Neural crest cell (in vitro differentiated cells): ENCODE measurements at regions not wholly inside any gene's neighbourhood (a gene's known extent, or its start where the extent isn't known, plus 50 kb on each side); places are given as distances from the start of the nearest gene placed in this dataset.

Source experiments
- DNase-seq: peaks from one replicate; pipeline ENCODE4 v3.0.0; 2021; ENCODE audit warnings: low read depth, mixed read lengths, low spot score
- H3K27ac Mint-ChIP-seq: one replicate; pipeline ENCODE4 v1.8.0; 2021; ENCODE audit warnings: mild to moderate bottlenecking, mixed read lengths; ENCODE audit not compliant: unreplicated experiment
- H3K27me3 Mint-ChIP-seq: 2 replicates; pipeline ENCODE4 v1.8.0; 2021; ENCODE audit warnings: low read depth, mild to moderate bottlenecking, mixed read lengths
- H3K36me3 Mint-ChIP-seq: 2 replicates; pipeline ENCODE4 v1.8.0; 2021; ENCODE audit warnings: low read depth, mild to moderate bottlenecking, mixed read lengths
- H3K4me1 Mint-ChIP-seq: 2 replicates; pipeline ENCODE4 v1.8.0; 2021; ENCODE audit warnings: mixed read lengths
- H3K4me3 Mint-ChIP-seq: one replicate; pipeline ENCODE4 v1.8.0; 2021; ENCODE audit warnings: mild to moderate bottlenecking, mixed read lengths
- H3K9me3 Mint-ChIP-seq: 2 replicates; pipeline ENCODE4 v1.8.0; 2021; ENCODE audit warnings: mixed read lengths
- TF ChIP-seq, protein P1 (sequence below): fragments of 200-600 bp; sonication (generic); conservative IDR thresholded peaks from 2 replicates; pipeline ENCODE4 v1.5.0; 2021; ENCODE audit warnings: antibody characterized with exemption, mild to moderate bottlenecking

DNA sequence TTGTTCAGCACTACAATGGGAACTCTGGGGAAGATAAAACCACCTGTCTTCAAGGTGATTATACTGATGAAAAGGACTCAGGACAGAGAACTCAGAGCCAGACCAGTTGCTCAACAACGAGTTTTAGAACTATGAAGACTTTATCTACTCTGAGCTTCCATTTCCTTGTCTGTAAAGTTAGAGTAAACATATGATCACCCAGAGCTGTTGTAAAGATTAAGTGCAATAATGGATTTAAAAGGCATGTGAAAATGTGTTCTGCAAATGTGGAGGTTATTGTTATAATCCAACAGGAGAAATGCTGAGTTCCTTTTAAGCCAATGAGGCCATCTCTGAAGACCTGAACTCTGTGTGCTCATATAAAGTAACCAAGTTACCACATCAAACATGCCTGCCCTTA is 139.7 kb upstream of the CMC1 start:
- Mint-ChIP-seq H3K4me3 (no peak overlapping the region), H3K27ac (no peak overlapping the region), H3K27me3 (no peaks in the 10 kb centered on the region)

DNA sequence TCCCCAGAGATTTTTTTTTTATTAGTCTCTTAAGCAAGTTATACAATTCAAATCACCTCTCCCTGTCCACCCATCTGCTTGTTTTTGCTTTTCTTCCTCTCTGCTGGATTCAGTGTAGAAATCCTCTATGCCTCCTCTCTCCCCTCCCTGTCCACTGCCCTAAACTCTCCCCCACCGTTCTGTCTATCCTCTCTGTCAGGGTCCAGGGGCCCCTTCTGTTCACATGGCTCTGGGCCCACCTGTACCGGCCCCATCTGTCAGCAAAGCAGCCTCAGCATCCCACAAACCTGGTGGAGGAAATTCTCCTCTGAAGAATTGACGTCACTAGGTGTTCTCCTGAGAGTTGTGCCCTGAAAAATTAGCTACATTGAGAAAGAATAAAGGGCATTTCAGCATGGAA is 137.6 kb upstream of the CMC1 start:
- Mint-ChIP-seq H3K9me3 (peaks cover 15% of the 10 kb centered on the region), H3K4me1 (no peaks in the 10 kb centered on the region), H3K4me3 (no peak overlapping the region), H3K27me3 (no peaks in the 10 kb centered on the region), H3K27ac (no peak overlapping the region), H3K36me3 (peaks cover 10% of the 10 kb centered on the region)
- TF ChIP-seq, protein P1, sequence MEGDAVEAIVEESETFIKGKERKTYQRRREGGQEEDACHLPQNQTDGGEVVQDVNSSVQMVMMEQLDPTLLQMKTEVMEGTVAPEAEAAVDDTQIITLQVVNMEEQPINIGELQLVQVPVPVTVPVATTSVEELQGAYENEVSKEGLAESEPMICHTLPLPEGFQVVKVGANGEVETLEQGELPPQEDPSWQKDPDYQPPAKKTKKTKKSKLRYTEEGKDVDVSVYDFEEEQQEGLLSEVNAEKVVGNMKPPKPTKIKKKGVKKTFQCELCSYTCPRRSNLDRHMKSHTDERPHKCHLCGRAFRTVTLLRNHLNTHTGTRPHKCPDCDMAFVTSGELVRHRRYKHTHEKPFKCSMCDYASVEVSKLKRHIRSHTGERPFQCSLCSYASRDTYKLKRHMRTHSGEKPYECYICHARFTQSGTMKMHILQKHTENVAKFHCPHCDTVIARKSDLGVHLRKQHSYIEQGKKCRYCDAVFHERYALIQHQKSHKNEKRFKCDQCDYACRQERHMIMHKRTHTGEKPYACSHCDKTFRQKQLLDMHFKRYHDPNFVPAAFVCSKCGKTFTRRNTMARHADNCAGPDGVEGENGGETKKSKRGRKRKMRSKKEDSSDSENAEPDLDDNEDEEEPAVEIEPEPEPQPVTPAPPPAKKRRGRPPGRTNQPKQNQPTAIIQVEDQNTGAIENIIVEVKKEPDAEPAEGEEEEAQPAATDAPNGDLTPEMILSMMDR, result no peak
- no peak for DNase-seq

More for the DNA sequence above, 139.7 kb upstream of the CMC1 start:
- H3K36me3 Mint-ChIP-seq, result peaks cover 10% of the 10 kb centered on the region
- no peak for DNase-seq
- H3K9me3 Mint-ChIP-seq, result peaks cover 19% of the 10 kb centered on the region
- no peaks in the 10 kb centered on the region for H3K4me1 Mint-ChIP-seq
- TF ChIP-seq, protein P1, result no peak

DNA sequence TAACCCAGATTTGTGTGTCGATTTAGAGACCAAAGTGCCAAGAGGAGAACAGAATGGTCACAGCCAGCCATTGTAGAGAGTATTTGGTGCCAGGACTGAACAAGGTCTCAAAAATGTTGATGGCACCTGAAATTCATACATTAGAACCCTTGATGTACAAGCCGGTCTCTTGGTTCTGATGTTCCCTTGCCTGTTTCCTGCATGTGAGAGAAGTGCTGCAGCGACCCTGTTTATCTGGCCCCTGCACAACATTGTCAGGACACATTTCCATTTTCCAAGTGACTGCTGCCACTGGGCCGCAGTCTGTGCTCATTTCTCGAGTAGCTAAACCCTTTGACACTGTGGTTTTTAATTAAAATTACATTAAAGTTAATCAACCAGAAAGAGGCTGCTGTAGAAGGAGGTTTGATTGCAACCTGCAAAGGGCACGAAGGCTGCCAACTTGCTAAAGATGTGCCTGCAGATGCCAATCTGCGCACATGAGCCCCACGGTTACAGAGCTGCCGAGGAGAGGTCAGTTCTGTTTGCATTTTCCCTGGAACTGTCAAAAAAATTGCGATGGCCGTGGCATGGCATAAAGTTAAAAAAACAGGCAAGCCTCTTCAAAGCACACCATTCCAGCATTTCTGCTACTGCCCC is 136.4 kb upstream of the CMC1 start:
- Mint-ChIP-seq H3K27ac (no peak overlapping the region), H3K36me3 (peaks cover 7% of the 10 kb centered on the region), H3K4me3 (no peak overlapping the region), H3K27me3 (no peaks in the 10 kb centered on the region), H3K4me1 (no peaks in the 10 kb centered on the region), H3K9me3 (peaks cover 14% of the 10 kb centered on the region)
- TF ChIP-seq, protein P1, result no peak
- DNase-seq, result no peak

DNA sequence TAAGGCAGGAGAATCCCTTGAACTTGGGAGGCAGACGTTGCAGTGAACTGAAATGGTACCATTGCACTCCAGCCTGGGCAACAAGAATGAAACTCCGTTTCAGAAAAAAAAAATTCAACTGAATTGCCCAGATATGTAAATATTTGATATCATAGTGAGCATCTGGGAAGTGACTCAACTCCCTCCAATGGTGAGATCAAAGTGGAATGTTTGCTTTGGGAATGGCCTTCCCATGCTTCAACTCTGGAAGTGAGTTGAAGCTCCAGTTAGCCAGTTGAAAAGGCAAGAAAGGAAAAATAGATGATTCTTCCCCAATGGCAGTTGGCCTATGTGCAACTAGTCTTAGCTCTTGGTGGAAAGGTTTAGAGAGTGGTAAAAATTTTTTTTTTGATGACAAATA is 131.6 kb upstream of the CMC1 start:
- H3K27me3 Mint-ChIP-seq, result no peaks in the 10 kb centered on the region
- no peak overlapping the region for H3K4me3 Mint-ChIP-seq
- DNase-seq, result no peak
- no peaks in the 10 kb centered on the region for H3K4me1 Mint-ChIP-seq
- H3K9me3 Mint-ChIP-seq, result peaks cover under 1% of the 10 kb centered on the region
- H3K27ac Mint-ChIP-seq, result no peak overlapping the region
- no peaks in the 10 kb centered on the region for H3K36me3 Mint-ChIP-seq
- TF ChIP-seq, protein P1, result no peak

DNA sequence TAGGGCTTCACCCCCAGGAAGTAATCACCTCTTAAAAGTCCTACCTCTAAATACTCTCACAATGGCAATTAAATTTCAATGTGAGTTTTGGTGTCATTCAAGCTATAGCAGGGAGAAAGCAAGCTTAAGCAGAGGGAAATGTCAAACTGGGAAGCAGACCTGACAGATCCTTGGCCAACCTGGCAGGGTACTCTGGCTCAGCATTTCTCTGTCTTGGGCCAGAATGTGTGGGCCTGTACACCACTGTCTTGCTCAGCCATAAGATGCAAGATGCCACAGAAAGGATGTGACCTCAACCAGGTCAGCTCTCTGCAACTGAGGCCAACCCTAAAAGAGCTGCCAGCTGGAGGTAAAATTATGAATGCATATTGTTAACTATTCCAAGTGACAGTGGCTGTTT is 130.6 kb upstream of the CMC1 start:
- DNase-seq, result no peak
- H3K4me3 Mint-ChIP-seq, result no peak overlapping the region
- H3K36me3 Mint-ChIP-seq, result no peaks in the 10 kb centered on the region

More for the DNA sequence above, 130.6 kb upstream of the CMC1 start:
- peaks cover 3% of the 10 kb centered on the region for H3K9me3 Mint-ChIP-seq
- TF ChIP-seq, protein P1, result no peak
- H3K27ac Mint-ChIP-seq, result no peak overlapping the region
- no peaks in the 10 kb centered on the region for H3K4me1 Mint-ChIP-seq
- no peaks in the 10 kb centered on the region for H3K27me3 Mint-ChIP-seq
